OCI-LY7 (cell line): ENCODE measurements at regions not wholly inside any gene's neighbourhood (a gene's known extent, or its start where the extent isn't known, plus 50 kb on each side); places are given as distances from the start of the nearest gene placed in this dataset.

ENCODE experiments used
- BruUV-seq: library from RNA; stranded (reverse); fragments of 400-500 nt; replicated peaks from 2 replicates; lab custom pipeline; 2021; lab: Mats Ljungman, UMichigan
- CTCF ChIA-PET: fragments of 300-600 bp; sonication (Branson Sonifier 250); formaldehyde crosslinking; loops from one replicate; lab custom pipeline; 2022; ENCODE audit warnings: antibody characterized with exemption; ENCODE audit not compliant: unreplicated experiment; lab: Charles Lee
- POLR2A ChIA-PET: fragments of 300-600 bp; sonication (Branson Sonifier 250); formaldehyde crosslinking; loops from one replicate; lab custom pipeline; 2022; ENCODE audit warnings: antibody characterized with exemption; lab: Charles Lee
- DNase-seq: peaks from one replicate; pipeline ENCODE4 v3.0.0-alpha.2; 2015; ENCODE audit warnings: low spot score
- H2AFZ ChIP-seq: fragments of 200-600 bp; sonication (generic), shearing (Covaris generic); 2 replicates; pipeline ENCODE4 v1.6.1; 2014; ENCODE audit warnings: mild to moderate bottlenecking, antibody characterized with exemption, low read length, moderate library complexity
- H3K27ac ChIP-seq: fragments of 200-600 bp; sonication (generic); 2 replicates; pipeline ENCODE4 v1.5.1; 2014; ENCODE audit warnings: mixed run types, low read depth, mild to moderate bottlenecking, moderate library complexity, low read length, inconsistent platforms; ENCODE audit not compliant: poor library complexity, severe bottlenecking
- H3K36me3 ChIP-seq: fragments of 200-600 bp; sonication (generic); 2 replicates; pipeline ENCODE4 v1.6.1; 2014; ENCODE audit warnings: mild to moderate bottlenecking, antibody characterized with exemption, low read length, moderate library complexity, mixed read lengths; ENCODE audit not compliant: insufficient read depth
- H3K4me1 ChIP-seq: fragments of 200-600 bp; sonication (generic); 2 replicates; pipeline ENCODE4 v1.5.1; 2014; ENCODE audit warnings: mild to moderate bottlenecking, low read length; ENCODE audit not compliant: insufficient read depth, poor library complexity, severe bottlenecking
- H3K4me2 ChIP-seq: fragments of 200-600 bp; sonication (generic); 2 replicates; pipeline ENCODE4 v1.6.1; 2014; ENCODE audit warnings: mild to moderate bottlenecking, low read length
- H3K4me3 ChIP-seq: fragments of 200-600 bp; sonication (generic); 2 replicates; pipeline ENCODE4 v1.5.1; 2014; ENCODE audit warnings: mild to moderate bottlenecking, low read depth, low read length; ENCODE audit not compliant: poor library complexity, severe bottlenecking
- H3K79me2 ChIP-seq: fragments of 200-600 bp; sonication (generic); 2 replicates; pipeline ENCODE4 v1.6.1; 2016; ENCODE audit warnings: low read depth, mild to moderate bottlenecking, low read length, moderate library complexity, mixed read lengths; ENCODE audit not compliant: insufficient read depth
- H3K9me2 ChIP-seq: fragments of 200-600 bp; sonication (generic); 2 replicates; pipeline ENCODE4 v1.6.1; 2016; ENCODE audit warnings: mild to moderate bottlenecking, low read length, mixed read lengths; ENCODE audit not compliant: insufficient read depth
- H3K9me3 ChIP-seq: fragments of 200-600 bp; sonication (generic); 2 replicates; pipeline ENCODE4 v1.6.1; 2014; ENCODE audit warnings: mild to moderate bottlenecking, mixed run types, low read length, mixed read lengths
- H4K20me1 ChIP-seq: fragments of 200-600 bp; sonication (generic); 2 replicates; pipeline ENCODE4 v1.6.1; 2014; ENCODE audit warnings: mild to moderate bottlenecking, antibody characterized with exemption, low read length, moderate library complexity, mixed read lengths; ENCODE audit not compliant: insufficient read depth
- CTCF ChIP-seq: fragments of 200-600 bp; sonication (generic); conservative IDR thresholded peaks from 2 replicates; pipeline ENCODE4 v1.5.1; 2014; ENCODE audit warnings: mild to moderate bottlenecking, antibody characterized with exemption, low read length, moderate library complexity, mixed read lengths
- EZH2phosphoT487 ChIP-seq: fragments of 200-600 bp; sonication (generic); IDR thresholded peaks from 2 replicates; pipeline ENCODE4 v1.6.1; 2018; ENCODE audit warnings: low read depth, borderline replicate concordance, mild to moderate bottlenecking, mixed run types, antibody characterized with exemption, low read length, moderate library complexity, mixed read lengths
- intact Hi-C: fragments of 100-400 bp; cut with micrococcal nuclease; formaldehyde crosslinking; loops from one replicate; pipeline ENCODE4 v1.10.0; 2022; ENCODE audit not compliant: unreplicated experiment

DNA sequence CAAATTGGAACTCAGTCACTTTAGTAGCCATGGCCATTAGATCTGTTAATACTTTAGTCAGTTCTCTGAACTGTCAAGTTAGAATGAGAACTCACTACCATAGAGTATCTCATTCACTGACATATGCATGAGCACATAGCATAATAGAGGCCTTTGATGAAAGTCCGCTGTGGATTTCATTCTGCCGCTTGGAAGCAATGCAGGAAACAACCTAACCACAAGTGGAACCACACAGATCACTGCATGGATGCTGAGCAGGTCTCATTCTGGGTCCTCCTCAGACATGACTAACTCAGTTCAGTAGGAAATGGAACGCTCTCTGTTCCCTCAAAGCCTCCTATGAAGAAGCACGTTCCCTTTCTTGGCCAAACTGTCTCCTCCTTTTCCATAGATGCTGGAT, 1624.8 kb upstream of the TENM3 start:
- CTCF ChIA-PET: no interaction called here
- BruUV-seq: no TSS peak
- no peak for DNase-seq

GRCh38 chr4:180619440-180619839, 1623.8 kb upstream of the TENM3 start:
- CTCF ChIA-PET: no interaction called here
- H4K20me1 ChIP-seq: no peaks in the 10 kb centered on the region
- no peak overlapping the region for H3K4me3 ChIP-seq
- no peaks in the 10 kb centered on the region for H3K36me3 ChIP-seq
- intact Hi-C loops: no loop called here
- BruUV-seq: no TSS peak
- no peak overlapping the region for H2AFZ ChIP-seq
- no peaks in the 10 kb centered on the region for H3K9me3 ChIP-seq
- no peak for DNase-seq
- no peaks in the 10 kb centered on the region for H3K79me2 ChIP-seq
- no peaks in the 10 kb centered on the region for H3K4me1 ChIP-seq
- no peak overlapping the region for H3K4me2 ChIP-seq
- POLR2A ChIA-PET: no interaction called here
- H3K9me2 ChIP-seq: no peaks in the 10 kb centered on the region
- H3K27ac ChIP-seq: no peak overlapping the region
- TF ChIP-seq CTCF (no peak), EZH2phosphoT487 (no peak)

More for the DNA sequence above, 1624.8 kb upstream of the TENM3 start:
- Histone ChIP-seq H2AFZ (no peak overlapping the region), H3K79me2 (no peaks in the 10 kb centered on the region), H3K4me1 (no peaks in the 10 kb centered on the region), H3K4me2 (no peak overlapping the region), H3K9me2 (no peaks in the 10 kb centered on the region), H3K27ac (no peak overlapping the region), H3K9me3 (no peaks in the 10 kb centered on the region), H3K4me3 (no peak overlapping the region), H3K36me3 (no peaks in the 10 kb centered on the region), H4K20me1 (no peaks in the 10 kb centered on the region)
- TF ChIP-seq EZH2phosphoT487 (no peak), CTCF (no peak)
- POLR2A ChIA-PET: interaction anchor here (0.6 kb wide), 1 partner anchor 447 kb away, joined by 6 read pairs; no protein-coding TSS in a partner anchor
- intact Hi-C loops: no loop called here

DNA sequence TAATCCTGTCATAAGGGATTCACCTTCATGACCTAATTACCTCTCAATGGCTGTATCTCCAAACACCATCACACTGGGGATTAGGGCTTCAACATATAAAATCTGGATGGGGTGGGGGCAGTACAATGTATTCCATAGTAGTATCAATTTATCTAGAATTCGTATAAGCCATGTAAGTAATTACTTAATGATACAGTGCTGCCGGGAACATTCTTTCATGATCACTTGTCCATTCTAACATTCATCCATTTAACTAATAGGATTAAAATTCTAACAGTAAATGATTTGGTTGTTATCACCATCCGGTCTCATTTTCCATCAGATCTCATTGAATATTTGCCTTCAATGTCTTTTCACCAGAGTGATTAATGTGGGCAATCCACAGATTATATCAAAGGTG, 1620.9 kb upstream of the TENM3 start:
- ChIA-PET POLR2A (no interaction called here), CTCF (no interaction called here)
- no peak for DNase-seq
- Histone ChIP-seq H3K27ac (no peak overlapping the region), H3K36me3 (no peaks in the 10 kb centered on the region), H3K9me2 (no peaks in the 10 kb centered on the region), H4K20me1 (no peaks in the 10 kb centered on the region), H3K4me2 (no peak overlapping the region), H3K9me3 (no peaks in the 10 kb centered on the region), H3K79me2 (no peaks in the 10 kb centered on the region), H3K4me1 (no peaks in the 10 kb centered on the region), H3K4me3 (no peak overlapping the region), H2AFZ (no peak overlapping the region)
- TF ChIP-seq EZH2phosphoT487 (no peak), CTCF (no peak)
- no TSS peak for BruUV-seq
- intact Hi-C loops: no loop called here
